ENCODE measurements at regions not wholly inside any gene's neighbourhood (a gene's known extent, or its start where the extent isn't known, plus 50 kb on each side); places are given as distances from the start of the nearest gene placed in this dataset.

DNA sequence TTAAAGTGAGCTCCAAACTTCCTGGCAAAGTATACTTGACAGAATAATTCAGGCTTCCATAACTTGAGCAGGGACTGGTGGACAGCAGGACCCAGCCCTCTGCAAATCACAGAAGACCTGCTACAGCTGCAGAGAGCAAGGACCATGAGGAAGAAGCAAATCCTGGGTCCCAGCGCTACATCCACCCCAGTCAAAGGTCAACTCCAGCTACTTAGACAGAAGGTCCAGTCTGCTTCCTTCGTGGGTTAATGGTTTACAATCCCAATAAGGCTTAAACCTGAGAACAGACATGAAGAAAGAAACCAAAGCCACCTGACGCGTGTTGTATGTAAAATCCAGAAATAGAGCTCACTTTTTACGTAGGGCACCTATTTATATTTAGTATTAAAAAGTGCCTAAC, 57.7 kb downstream of the SHANK2 start:
- H3K9me3 ChIP-seq (replicated peaks in 1 of 3): no peaks in the 10 kb centered on the region
- no peaks in the 10 kb centered on the region for H3K36me3 ChIP-seq (replicated peaks in 1 of 2)
- no peak overlapping the region for H3K27ac ChIP-seq
- WGBS, 4 donors: 84 to 94% (median 91%) methylated on average over 5 of the region's 5 CpGs
- TF ChIP-seq, protein P1, sequence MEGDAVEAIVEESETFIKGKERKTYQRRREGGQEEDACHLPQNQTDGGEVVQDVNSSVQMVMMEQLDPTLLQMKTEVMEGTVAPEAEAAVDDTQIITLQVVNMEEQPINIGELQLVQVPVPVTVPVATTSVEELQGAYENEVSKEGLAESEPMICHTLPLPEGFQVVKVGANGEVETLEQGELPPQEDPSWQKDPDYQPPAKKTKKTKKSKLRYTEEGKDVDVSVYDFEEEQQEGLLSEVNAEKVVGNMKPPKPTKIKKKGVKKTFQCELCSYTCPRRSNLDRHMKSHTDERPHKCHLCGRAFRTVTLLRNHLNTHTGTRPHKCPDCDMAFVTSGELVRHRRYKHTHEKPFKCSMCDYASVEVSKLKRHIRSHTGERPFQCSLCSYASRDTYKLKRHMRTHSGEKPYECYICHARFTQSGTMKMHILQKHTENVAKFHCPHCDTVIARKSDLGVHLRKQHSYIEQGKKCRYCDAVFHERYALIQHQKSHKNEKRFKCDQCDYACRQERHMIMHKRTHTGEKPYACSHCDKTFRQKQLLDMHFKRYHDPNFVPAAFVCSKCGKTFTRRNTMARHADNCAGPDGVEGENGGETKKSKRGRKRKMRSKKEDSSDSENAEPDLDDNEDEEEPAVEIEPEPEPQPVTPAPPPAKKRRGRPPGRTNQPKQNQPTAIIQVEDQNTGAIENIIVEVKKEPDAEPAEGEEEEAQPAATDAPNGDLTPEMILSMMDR (IDR thresholded peaks at IDR 0.05): no peak
- no peak for TF ChIP-seq POLR2A (IDR thresholded peaks at IDR 0.05)
- intact Hi-C loops (cut with DNase I): no loop called here
- H3K4me1 ChIP-seq (replicated peaks in 1 of 2): no peaks in the 10 kb centered on the region
- H3K27me3 ChIP-seq: no peaks in the 10 kb centered on the region
- DNase-seq: no peak
- H3K4me3 ChIP-seq: no peak overlapping the region

DNA sequence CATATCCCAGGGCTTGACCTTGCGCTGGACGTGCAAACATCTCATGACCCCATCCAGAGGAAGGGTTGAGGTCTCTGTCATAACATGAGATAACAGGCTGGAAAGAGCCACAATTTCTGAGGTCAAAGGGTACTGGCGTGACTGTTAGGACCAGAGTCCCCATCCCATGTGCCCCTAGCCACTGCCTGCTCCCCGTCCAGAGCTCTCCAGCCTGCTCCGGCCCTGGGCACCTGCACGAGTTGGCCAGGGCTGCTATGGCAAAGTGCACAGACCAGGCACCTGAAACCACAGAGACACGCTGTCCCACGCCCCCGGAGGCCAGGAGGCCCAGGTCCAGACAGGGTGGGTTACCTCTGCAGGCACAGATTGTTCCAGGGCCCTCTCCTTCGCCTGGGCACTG, 58.9 kb downstream of the SHANK2 start:
- H3K9me3 ChIP-seq (replicated peaks in 1 of 3): no peaks in the 10 kb centered on the region
- no peaks in the 10 kb centered on the region for H3K4me1 ChIP-seq (replicated peaks in 1 of 2)
- intact Hi-C loops (cut with DNase I): no loop called here
- H3K4me3 ChIP-seq: no peak overlapping the region
- no peaks in the 10 kb centered on the region for H3K36me3 ChIP-seq (replicated peaks in 1 of 2)
- TF ChIP-seq, protein P1 (IDR thresholded peaks at IDR 0.05): no peak
- no peak for TF ChIP-seq POLR2A (IDR thresholded peaks at IDR 0.05)
- 86 to 93% (median 87%) methylated on average over 6 to 10 of the region's 10 CpGs for WGBS, 4 donors
- H3K27me3 ChIP-seq: no peaks in the 10 kb centered on the region
- H3K27ac ChIP-seq: no peak overlapping the region
- peak in 1 of 7 donors; percentile 7 for DNase-seq

DNA sequence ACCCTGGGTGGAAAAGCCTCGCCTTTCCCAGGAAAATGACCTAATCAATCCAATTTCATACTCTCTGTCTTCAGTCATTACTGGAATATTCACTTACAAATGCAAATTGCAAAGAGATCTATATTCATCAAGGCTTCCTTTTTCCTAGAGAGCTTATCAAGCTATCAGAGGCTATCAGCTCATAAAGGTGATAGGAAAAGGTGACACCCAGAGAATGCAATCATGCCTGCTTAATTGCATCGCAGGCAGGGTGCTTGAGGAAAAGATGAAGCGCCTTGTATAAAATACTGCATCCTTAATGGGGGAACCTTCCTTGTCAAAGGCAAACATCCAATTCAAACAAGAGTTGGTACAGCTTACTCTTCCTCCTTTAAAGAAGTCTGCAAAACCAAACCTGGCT, 59.7 kb downstream of the SHANK2 start:
- no peaks in the 10 kb centered on the region for H3K27me3 ChIP-seq
- DNase-seq: no peak
- no peak for TF ChIP-seq POLR2A (IDR thresholded peaks at IDR 0.05)
- TF ChIP-seq, protein P1 (IDR thresholded peaks at IDR 0.05): no peak
- no peaks in the 10 kb centered on the region for H3K36me3 ChIP-seq (replicated peaks in 1 of 2)
- H3K4me3 ChIP-seq: no peak overlapping the region
- H3K9me3 ChIP-seq (replicated peaks in 1 of 3): no peaks in the 10 kb centered on the region
- no peak overlapping the region for H3K27ac ChIP-seq
- intact Hi-C loops (cut with DNase I): no loop called here
- 85 to 94% (median 92%) methylated on average over 3 of the region's 3 CpGs for WGBS, 4 donors
- no peaks in the 10 kb centered on the region for H3K4me1 ChIP-seq (replicated peaks in 1 of 2)

DNA sequence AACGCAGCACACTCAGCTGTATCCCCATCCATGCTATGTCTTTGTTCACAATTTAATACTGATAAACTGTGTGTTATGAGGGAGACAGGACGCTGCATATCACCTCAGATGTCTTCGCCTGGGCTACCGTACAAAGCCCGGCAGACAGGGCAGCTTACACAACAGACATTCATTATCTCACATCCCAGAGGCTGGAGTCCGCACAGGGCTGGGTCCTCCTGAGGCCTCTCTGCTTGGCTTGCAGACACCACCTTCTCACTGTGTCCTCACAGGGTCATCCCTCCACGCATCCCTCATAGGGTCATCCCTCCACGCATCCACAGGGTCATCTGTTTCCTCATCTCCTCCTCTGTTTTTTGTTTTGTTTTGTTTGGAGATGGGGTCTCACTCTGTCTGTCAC, 61.2 kb downstream of the SHANK2 start:
- Histone ChIP-seq H3K4me1 (replicated peaks in 1 of 2) (no peaks in the 10 kb centered on the region), H3K4me3 (no peak overlapping the region), H3K36me3 (replicated peaks in 1 of 2) (no peaks in the 10 kb centered on the region), H3K9me3 (replicated peaks in 1 of 3) (no peaks in the 10 kb centered on the region), H3K27me3 (no peaks in the 10 kb centered on the region), H3K27ac (no peak overlapping the region)
- no peak for DNase-seq
- intact Hi-C loops (cut with DNase I): no loop called here
- TF ChIP-seq POLR2A (IDR thresholded peaks at IDR 0.05): no peak
- TF ChIP-seq, protein P1 (IDR thresholded peaks at IDR 0.05): no peak
- WGBS, 4 donors: 87 to 91% (median 90%) methylated on average over 8 of the region's 8 CpGs

Measured in adrenal gland (tissue), 9 donors.